Sigmoid colon (tissue), 6 donors: ENCODE measurements at regions not wholly inside any gene's neighbourhood (a gene's known extent, or its start where the extent isn't known, plus 50 kb on each side); places are given as distances from the start of the nearest gene placed in this dataset.

Experiments used
- DNase-seq: peaks from one replicate; pipeline ENCODE4 v3.0.0-alpha.2; 2019
- H3K27ac ChIP-seq, 4 donors: fragments of 200-600 bp; sonication (generic); one replicate each; pipeline ENCODE4 v1.5.1; 2016 to 2019; ENCODE audit warnings: mild to moderate bottlenecking in 1 of 4
- H3K27me3 ChIP-seq, 3 donors: fragments of 200-600 bp; sonication (generic); one replicate each; pipeline ENCODE4 v1.5.1; 2019; ENCODE audit warnings: mild to moderate bottlenecking in 1 of 3
- H3K36me3 ChIP-seq, 4 donors: fragments of 200-600 bp; sonication (generic); one replicate each; pipeline ENCODE4 v1.5.1; 2016 to 2019
- H3K4me1 ChIP-seq, 4 donors: fragments of 200-600 bp; sonication (generic); one replicate each; pipeline ENCODE4 v1.5.1; 2017 to 2019
- H3K4me3 ChIP-seq, 4 donors: fragments of 200-600 bp; sonication (generic); one replicate each; pipeline ENCODE4 v1.5.1; 2017 to 2019; ENCODE audit warnings: mild to moderate bottlenecking in 2 of 4, moderate library complexity in 1 of 4
- H3K9me3 ChIP-seq, 4 donors: fragments of 200-600 bp in 3 of 4; sonication (generic) in 3 of 4; one replicate each; pipeline versions ENCODE4 v1.5.1 to v1.6.1; 2013 to 2019
- EP300 ChIP-seq, 4 donors: sonication (generic); formaldehyde crosslinking; IDR thresholded peaks; one replicate each; pipeline ENCODE4 v1.6.1; 2017; ENCODE audit warnings: antibody characterized with exemption in 4 of 4
- POLR2A ChIP-seq, 2 donors: fragments of 450-650 bp; IDR thresholded peaks; one replicate each; pipeline ENCODE4 v1.6.1; 2016; ENCODE audit warnings: antibody characterized with exemption in 2 of 2, mild to moderate bottlenecking in 2 of 2, moderate library complexity in 2 of 2
- POLR2AphosphoS5 ChIP-seq, 4 donors: sonication (generic); formaldehyde crosslinking; IDR thresholded peaks; one replicate each; pipeline ENCODE4 v1.6.1; 2017; ENCODE audit warnings: antibody characterized with exemption in 4 of 4
- WGBS, 2 donors: extraction: QIAGEN DNeasy Blood & Tissue Kit; methylation state at CpG; one replicate each; pipeline ENCODE4 v1.1.7; 2013; 5-methylcytosine and 5-hydroxymethylcytosine counted together
- intact Hi-C: fragments of 100-400 bp; cut with DNase I; formaldehyde crosslinking; loops from one replicate; pipeline ENCODE4 v1.15.1; 2023
- TF ChIP-seq, protein P1 (sequence below), 4 experiments: fragments of 450-650 bp in 3 of 4; fragments of 200-600 bp in 1 of 4; IDR thresholded peaks; one replicate each; pipeline ENCODE4 v1.5.1; 2016 to 2019; ENCODE audit warnings: antibody characterized with exemption in 4 of 4, mild to moderate bottlenecking in 3 of 4, moderate library complexity in 2 of 4
- donor health status: healthy with polysubstance abuse.
- donor health status: healthy.

DNA sequence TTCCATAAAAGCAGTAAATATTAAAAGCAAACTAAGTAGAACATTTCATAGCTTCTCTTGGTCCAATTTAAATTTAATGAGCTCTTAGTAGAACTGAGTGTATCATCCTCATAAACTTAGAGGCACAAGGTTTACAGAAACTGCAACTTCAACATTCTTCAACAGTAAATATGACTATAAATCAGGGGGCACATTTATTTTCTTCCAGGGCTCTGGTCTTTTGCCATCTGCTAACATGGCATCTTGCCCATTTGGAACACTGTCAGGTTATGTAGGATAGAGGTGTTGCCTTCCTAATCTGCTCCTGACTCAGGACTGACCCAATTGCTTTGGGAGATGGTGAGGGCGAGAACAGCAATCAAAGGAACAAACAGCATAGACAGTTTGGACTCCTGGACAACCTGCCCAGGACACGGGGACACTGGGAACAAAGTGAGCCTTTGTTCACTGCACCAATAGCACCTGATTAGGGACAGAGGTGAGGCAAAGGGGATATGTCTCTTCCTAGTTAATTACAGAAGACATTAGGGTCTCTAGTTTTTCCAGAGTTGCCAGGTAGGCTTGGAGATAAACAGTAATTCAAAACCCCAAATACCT lies 610.2 kb upstream of the ROBO2 start:
- WGBS, 2 donors = 14 to 55% methylated on average over 2 of the region's 2 CpGs
- no peaks in the 10 kb centered on the region for H3K9me3 ChIP-seq
- no peaks in the 10 kb centered on the region for H3K27me3 ChIP-seq
- H3K36me3 ChIP-seq = no peaks in the 10 kb centered on the region
- H3K4me3 ChIP-seq = no peak overlapping the region
- intact Hi-C loops = no loop called here
- peak in 1 of 4 donors; percentile 44 for TF ChIP-seq EP300 (IDR thresholded peaks at IDR 0.05)
- peak in 3 of 4 donors; percentile 34 to 60 (median 41) for TF ChIP-seq POLR2AphosphoS5 (IDR thresholded peaks at IDR 0.05)
- TF ChIP-seq, protein P1, sequence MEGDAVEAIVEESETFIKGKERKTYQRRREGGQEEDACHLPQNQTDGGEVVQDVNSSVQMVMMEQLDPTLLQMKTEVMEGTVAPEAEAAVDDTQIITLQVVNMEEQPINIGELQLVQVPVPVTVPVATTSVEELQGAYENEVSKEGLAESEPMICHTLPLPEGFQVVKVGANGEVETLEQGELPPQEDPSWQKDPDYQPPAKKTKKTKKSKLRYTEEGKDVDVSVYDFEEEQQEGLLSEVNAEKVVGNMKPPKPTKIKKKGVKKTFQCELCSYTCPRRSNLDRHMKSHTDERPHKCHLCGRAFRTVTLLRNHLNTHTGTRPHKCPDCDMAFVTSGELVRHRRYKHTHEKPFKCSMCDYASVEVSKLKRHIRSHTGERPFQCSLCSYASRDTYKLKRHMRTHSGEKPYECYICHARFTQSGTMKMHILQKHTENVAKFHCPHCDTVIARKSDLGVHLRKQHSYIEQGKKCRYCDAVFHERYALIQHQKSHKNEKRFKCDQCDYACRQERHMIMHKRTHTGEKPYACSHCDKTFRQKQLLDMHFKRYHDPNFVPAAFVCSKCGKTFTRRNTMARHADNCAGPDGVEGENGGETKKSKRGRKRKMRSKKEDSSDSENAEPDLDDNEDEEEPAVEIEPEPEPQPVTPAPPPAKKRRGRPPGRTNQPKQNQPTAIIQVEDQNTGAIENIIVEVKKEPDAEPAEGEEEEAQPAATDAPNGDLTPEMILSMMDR (IDR thresholded peaks at IDR 0.05) = no peak
- H3K27ac ChIP-seq = peak overlapping the region in 2 of 4 donors; percentile 25 to 36
- H3K4me1 ChIP-seq = peaks cover 0 to 26% (median 8%) of the 10 kb centered on the region in 4 donors
- peak; percentile 67 for DNase-seq

DNA sequence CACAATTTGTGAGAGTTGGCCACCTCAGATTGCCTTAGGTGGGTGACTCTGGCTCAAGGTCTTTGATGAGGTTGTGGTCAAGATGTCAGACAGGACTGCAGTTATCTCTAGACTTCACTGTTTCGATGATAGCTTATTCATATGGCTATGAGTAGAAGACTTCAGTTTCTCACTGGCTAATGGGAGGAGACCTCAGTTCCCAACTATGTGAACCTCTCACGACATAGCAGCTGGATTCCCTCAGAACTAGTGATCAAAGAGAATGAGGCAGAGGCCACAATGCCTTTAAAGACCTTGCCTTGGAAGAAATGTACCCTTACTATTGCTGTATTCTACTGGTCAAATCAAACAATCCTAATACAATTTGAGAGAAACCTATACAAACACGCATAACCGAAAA lies 607.5 kb upstream of the ROBO2 start:
- H3K4me1 ChIP-seq = peaks cover 0 to 35% (median 8%) of the 10 kb centered on the region in 4 donors
- WGBS, 2 donors = 77 to 81% methylated on average over 4 of the region's 4 CpGs
- no peak overlapping the region for H3K4me3 ChIP-seq
- H3K27ac ChIP-seq = no peak overlapping the region
- intact Hi-C loops = no loop called here
- H3K27me3 ChIP-seq = no peaks in the 10 kb centered on the region
- H3K9me3 ChIP-seq = no peaks in the 10 kb centered on the region
- no peaks in the 10 kb centered on the region for H3K36me3 ChIP-seq
- no peak for DNase-seq
- TF ChIP-seq POLR2A (IDR thresholded peaks at IDR 0.05) = no peak
- TF ChIP-seq, protein P1 (IDR thresholded peaks at IDR 0.05) = no peak
- no peak for TF ChIP-seq POLR2AphosphoS5 (IDR thresholded peaks at IDR 0.05)
- TF ChIP-seq EP300 (IDR thresholded peaks at IDR 0.05) = no peak

DNA sequence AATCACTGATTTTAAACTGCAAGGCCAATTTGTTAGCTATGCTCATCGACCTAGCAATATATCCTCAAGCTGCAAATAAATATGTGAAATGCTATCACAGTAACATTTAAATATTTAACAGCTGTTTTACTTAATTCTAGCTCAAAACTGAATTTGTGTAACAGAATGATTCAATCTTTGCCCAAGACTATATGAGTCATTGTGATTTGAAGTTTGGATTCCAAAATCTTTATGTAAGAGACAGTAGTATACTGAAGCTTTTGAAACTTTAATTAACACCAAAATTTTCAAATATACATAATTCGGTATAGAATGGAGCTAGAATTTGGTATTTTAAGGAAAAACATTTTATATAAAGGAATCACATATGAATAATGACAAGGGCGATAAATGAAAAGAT lies 603.0 kb upstream of the ROBO2 start:
- Histone ChIP-seq H3K4me3 (no peak overlapping the region), H3K4me1 (peaks cover 0 to 18% (median 2%) of the 10 kb centered on the region in 4 donors), H3K27me3 (no peaks in the 10 kb centered on the region), H3K27ac (no peak overlapping the region), H3K9me3 (no peaks in the 10 kb centered on the region), H3K36me3 (no peaks in the 10 kb centered on the region)
- DNase-seq = no peak
- TF ChIP-seq, protein P1 (IDR thresholded peaks at IDR 0.05) = no peak
- TF ChIP-seq EP300 (IDR thresholded peaks at IDR 0.05) (no peak), POLR2AphosphoS5 (IDR thresholded peaks at IDR 0.05) (no peak), POLR2A (IDR thresholded peaks at IDR 0.05) (no peak)
- intact Hi-C loops = no loop called here
- 72 to 75% methylated on average over 3 of the region's 3 CpGs for WGBS, 2 donors

DNA sequence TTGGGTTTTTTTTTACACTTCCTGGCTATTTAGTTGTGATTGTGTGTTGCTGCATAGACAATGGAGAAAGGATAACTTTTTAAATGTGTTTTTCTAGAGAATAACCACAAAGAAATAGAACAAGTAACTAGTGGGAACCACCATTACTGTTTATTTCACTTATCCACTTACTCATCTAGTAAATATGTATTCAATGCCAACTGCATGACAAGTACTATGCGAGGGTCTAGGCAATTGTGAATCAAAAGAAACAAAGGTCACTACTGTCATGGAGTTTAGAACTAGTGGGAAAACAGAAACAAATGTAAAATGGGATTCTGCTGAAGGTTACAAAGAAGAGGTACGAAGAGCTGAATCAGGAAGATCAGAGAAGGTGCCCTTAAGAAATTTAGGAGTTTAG lies 600.9 kb upstream of the ROBO2 start:
- no peaks in the 10 kb centered on the region for H3K27me3 ChIP-seq

More for the DNA sequence above, 600.9 kb upstream of the ROBO2 start:
- no peak for DNase-seq
- Histone ChIP-seq H3K9me3 (no peaks in the 10 kb centered on the region), H3K4me1 (peaks cover 0 to 18% (median 2%) of the 10 kb centered on the region in 4 donors), H3K36me3 (no peaks in the 10 kb centered on the region), H3K27ac (no peak overlapping the region), H3K4me3 (no peak overlapping the region)
- 32 to 71% methylated on average over 2 of the region's 2 CpGs for WGBS, 2 donors
- TF ChIP-seq POLR2A (IDR thresholded peaks at IDR 0.05) (no peak), EP300 (IDR thresholded peaks at IDR 0.05) (no peak), POLR2AphosphoS5 (IDR thresholded peaks at IDR 0.05) (no peak)
- TF ChIP-seq, protein P1 (IDR thresholded peaks at IDR 0.05) = no peak
- intact Hi-C loops = no loop called here
